Loucy (cell line): ENCODE measurements at regions not wholly inside any gene's neighbourhood (a gene's known extent, or its start where the extent isn't known, plus 50 kb on each side); places are given as distances from the start of the nearest gene placed in this dataset.

Experiments
- H2AFZ ChIP-seq: fragments of 200-600 bp; sonication (generic); 2 replicates; pipeline ENCODE4 v1.6.0; 2016; ENCODE audit warnings: antibody characterized with exemption, mild to moderate bottlenecking, low read length, moderate library complexity
- H3F3A ChIP-seq: fragments of 200-600 bp; 2 replicates; pipeline ENCODE4 v1.6.0; 2016; ENCODE audit warnings: antibody characterized with exemption, low read depth, mild to moderate bottlenecking
- H3K27me3 ChIP-seq: fragments of 200-600 bp; sonication (generic); 2 replicates; pipeline ENCODE4 v1.6.1; 2014; ENCODE audit warnings: low read length, mild to moderate bottlenecking; ENCODE audit not compliant: insufficient read depth, poor library complexity, severe bottlenecking
- H3K36me3 ChIP-seq: fragments of 200-600 bp; sonication (generic); 2 replicates; pipeline ENCODE4 v1.6.1; 2016; ENCODE audit warnings: low read length; ENCODE audit not compliant: insufficient read depth
- H3K4me1 ChIP-seq: fragments of 200-600 bp; sonication (generic); 2 replicates; pipeline ENCODE4 v1.5.1; 2014; ENCODE audit warnings: low read length, mild to moderate bottlenecking; ENCODE audit not compliant: insufficient read depth, poor library complexity, severe bottlenecking
- H3K4me2 ChIP-seq: fragments of 200-600 bp; sonication (generic); 2 replicates; pipeline ENCODE4 v1.6.0; 2014; ENCODE audit warnings: antibody characterized with exemption, low read length, low read depth, mild to moderate bottlenecking; ENCODE audit not compliant: poor library complexity, severe bottlenecking
- H3K4me3 ChIP-seq: fragments of 200-600 bp; sonication (generic); 2 replicates; pipeline ENCODE4 v1.5.1; 2014; ENCODE audit warnings: low read length, mild to moderate bottlenecking, mixed read lengths; ENCODE audit not compliant: poor library complexity, severe bottlenecking
- H3K79me2 ChIP-seq: fragments of 200-600 bp; sonication (generic); 2 replicates; pipeline ENCODE4 v1.6.1; 2014; ENCODE audit warnings: low read length; ENCODE audit not compliant: insufficient read depth
- H3K9ac ChIP-seq: fragments of 200-600 bp; sonication (generic); 2 replicates; pipeline ENCODE4 v1.6.0; 2014; ENCODE audit warnings: mild to moderate bottlenecking, low read depth, low read length, moderate library complexity; ENCODE audit not compliant: poor library complexity, severe bottlenecking
- H3K9me2 ChIP-seq: fragments of 200-600 bp; sonication (generic); replicated peaks from 2 replicates; pipeline ENCODE4 v1.6.1; 2016; ENCODE audit warnings: low read depth, low read length, mixed read lengths
- H3K9me3 ChIP-seq: fragments of 200-600 bp; sonication (generic); 2 replicates; pipeline ENCODE4 v1.6.1; 2014; ENCODE audit warnings: mild to moderate bottlenecking, antibody characterized with exemption, low read length, low read depth; ENCODE audit not compliant: insufficient read depth
- H4K20me1 ChIP-seq: fragments of 200-600 bp; sonication (generic); 2 replicates; pipeline ENCODE4 v1.6.0; 2014; ENCODE audit warnings: antibody characterized with exemption, low read length, mild to moderate bottlenecking; ENCODE audit not compliant: insufficient read depth, poor library complexity, severe bottlenecking
- CTCF ChIP-seq: fragments of 200-600 bp; sonication (generic); conservative IDR thresholded peaks from 2 replicates; pipeline ENCODE4 v1.5.1; 2014; ENCODE audit warnings: mild to moderate bottlenecking, antibody characterized with exemption, low read length
- EZH2phosphoT487 ChIP-seq: fragments of 200-600 bp; IDR thresholded peaks from 2 replicates; pipeline ENCODE4 v1.6.1; 2018; ENCODE audit warnings: antibody characterized with exemption, mild to moderate bottlenecking, moderate library complexity, borderline replicate concordance

GRCh38 chr2:221750316-221750715 is 178.2 kb upstream of the EPHA4 start:
- TF ChIP-seq CTCF (no peak), EZH2phosphoT487 (no peak)

GRCh38 chr2:221747289-221747972 is 175.3 kb upstream of the EPHA4 start:
- H4K20me1 ChIP-seq: no peaks in the 10 kb centered on the region
- H3K4me1 ChIP-seq: no peaks in the 10 kb centered on the region
- TF ChIP-seq CTCF: no peak
- TF ChIP-seq EZH2phosphoT487: no peak
- H3K9ac ChIP-seq: no peak overlapping the region
- no peaks in the 10 kb centered on the region for H3K9me2 ChIP-seq
- no peak overlapping the region for H2AFZ ChIP-seq
- no peaks in the 10 kb centered on the region for H3K36me3 ChIP-seq
- H3K27me3 ChIP-seq: no peaks in the 10 kb centered on the region
- H3K79me2 ChIP-seq: no peaks in the 10 kb centered on the region
- no peaks in the 10 kb centered on the region for H3F3A ChIP-seq
- no peak overlapping the region for H3K4me2 ChIP-seq
- no peaks in the 10 kb centered on the region for H3K9me3 ChIP-seq
- H3K4me3 ChIP-seq: no peak overlapping the region

More at GRCh38 chr2:221750316-221750715, 178.2 kb upstream of the EPHA4 start:
- Histone ChIP-seq H3K9ac (no peak overlapping the region), H3K27me3 (no peaks in the 10 kb centered on the region), H3F3A (no peaks in the 10 kb centered on the region), H3K36me3 (no peaks in the 10 kb centered on the region), H3K4me2 (no peak overlapping the region), H4K20me1 (no peaks in the 10 kb centered on the region), H3K4me1 (no peaks in the 10 kb centered on the region), H3K9me3 (no peaks in the 10 kb centered on the region), H2AFZ (no peak overlapping the region), H3K79me2 (no peaks in the 10 kb centered on the region), H3K9me2 (no peaks in the 10 kb centered on the region), H3K4me3 (no peak overlapping the region)

- H3K4me2 ChIP-seq: no peak overlapping the region
- no peaks in the 10 kb centered on the region for H3K9me2 ChIP-seq
- no peaks in the 10 kb centered on the region for H4K20me1 ChIP-seq
- no peaks in the 10 kb centered on the region for H3K27me3 ChIP-seq
- H3K9ac ChIP-seq: no peak overlapping the region
- TF ChIP-seq EZH2phosphoT487 (no peak), CTCF (no peak)
- H3K4me1 ChIP-seq: no peaks in the 10 kb centered on the region
- H3K9me3 ChIP-seq: no peaks in the 10 kb centered on the region
- no peak overlapping the region for H2AFZ ChIP-seq
- no peaks in the 10 kb centered on the region for H3F3A ChIP-seq
- H3K4me3 ChIP-seq: no peak overlapping the region
- H3K36me3 ChIP-seq: no peaks in the 10 kb centered on the region
- H3K79me2 ChIP-seq: no peaks in the 10 kb centered on the region
Observed at GRCh38 chr2:221741496-221742211, 169.6 kb upstream of the EPHA4 start.
